ENCODE measurements at regions not wholly inside any gene's neighbourhood (a gene's known extent, or its start where the extent isn't known, plus 50 kb on each side); places are given as distances from the start of the nearest gene placed in this dataset.

DNA sequence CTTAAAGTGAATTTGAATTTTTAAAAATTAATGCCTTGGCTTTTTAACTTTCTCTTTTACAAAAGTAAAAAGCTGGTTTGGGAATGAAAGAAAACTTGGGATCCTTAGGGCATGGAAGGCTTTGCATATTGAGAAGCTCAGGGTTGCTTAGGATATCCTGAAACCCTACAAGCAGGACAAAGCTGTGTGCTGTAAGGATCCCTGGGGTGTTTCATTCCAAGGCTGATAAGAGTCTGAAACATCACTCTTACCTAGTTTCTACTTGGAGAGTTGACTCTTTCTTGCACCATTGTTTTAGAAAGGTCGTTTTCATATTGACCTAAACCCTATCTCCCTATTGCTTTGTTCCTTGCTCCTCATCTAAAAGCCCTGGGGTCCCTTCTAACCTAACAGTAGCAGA is 325.9 kb upstream of the NT5C1B start (continued):
- TF ChIP-seq ZBTB33 (IDR thresholded peaks at IDR 0.05): no peak
- TF ChIP-seq FOXA2 (IDR thresholded peaks at IDR 0.05): no peak
- TF ChIP-seq RAD21 (IDR thresholded peaks at IDR 0.05): no peak
- TF ChIP-seq RXRA (IDR thresholded peaks at IDR 0.05): no peak
- TF ChIP-seq TAF1 (conservative IDR thresholded peaks at IDR 0.05): no peak
- no peak for TF ChIP-seq EGR1 (IDR thresholded peaks at IDR 0.05; ENCODE audit: low read depth in 2 of 2)
- TF ChIP-seq, protein P1, sequence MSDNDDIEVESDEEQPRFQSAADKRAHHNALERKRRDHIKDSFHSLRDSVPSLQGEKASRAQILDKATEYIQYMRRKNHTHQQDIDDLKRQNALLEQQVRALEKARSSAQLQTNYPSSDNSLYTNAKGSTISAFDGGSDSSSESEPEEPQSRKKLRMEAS (IDR thresholded peaks at IDR 0.05): no peak

GRCh38 chr2:18913512-18913911 is 324.1 kb upstream of the NT5C1B start:
- Histone ChIP-seq H3K36me3 (ENCODE audit: control insufficient read depth in 4 of 4, insufficient read depth in 3 of 4, low read depth in 1 of 4, low read length in 3 of 4) (no peaks in the 10 kb centered on the region), H3K27me3 (ENCODE audit: control insufficient read depth in 4 of 4, insufficient read depth in 4 of 4, low read length in 3 of 4) (no peaks in the 10 kb centered on the region), H3K9ac (ENCODE audit: low read depth in 1 of 2, low read length in 2 of 2) (no peak overlapping the region), H3K4me1 (ENCODE audit: control insufficient read depth in 4 of 4, insufficient read depth in 4 of 4, low read length in 3 of 4) (no peaks in the 10 kb centered on the region), H3K27ac (ENCODE audit: low read depth in 1 of 2, low read length in 2 of 2) (no peak overlapping the region), H3K9me3 (ENCODE audit: control insufficient read depth in 4 of 4, low read length in 3 of 4) (no peaks in the 10 kb centered on the region), H3K4me3 (ENCODE audit: low read depth in 1 of 3, low read length in 3 of 3) (no peak overlapping the region)
- no peak for TF ChIP-seq CTCF (IDR thresholded peaks at IDR 0.05; ENCODE audit: low read depth, low read length, missing input control)
- TF ChIP-seq JUND (IDR thresholded peaks at IDR 0.05): no peak
- TF ChIP-seq HNF4G (IDR thresholded peaks at IDR 0.05): no peak
- TF ChIP-seq RXRA (IDR thresholded peaks at IDR 0.05): no peak
- no peak for TF ChIP-seq FOXA1 (IDR thresholded peaks at IDR 0.05)
- TF ChIP-seq ATF3 (IDR thresholded peaks at IDR 0.05): no peak
- TF ChIP-seq GABPA (IDR thresholded peaks at IDR 0.05 in 1 of 2, conservative IDR thresholded peaks at IDR 0.05 in 1 of 2): no peak
- WGBS: 97% methylated on average over 3 of the region's 3 CpGs
- no peak for DNase-seq (ENCODE audit: low spot score)

GRCh38 chr2:18912225-18912888 is 323.0 kb upstream of the NT5C1B start:
- no peaks in the 10 kb centered on the region for H3K9me3 ChIP-seq (ENCODE audit: control insufficient read depth in 4 of 4, low read length in 3 of 4)
- DNase-seq (ENCODE audit: low spot score): no peak
- WGBS: 76% methylated on average over 8 of the region's 8 CpGs
- H3K4me1 ChIP-seq (ENCODE audit: control insufficient read depth in 4 of 4, insufficient read depth in 4 of 4, low read length in 3 of 4): no peaks in the 10 kb centered on the region
- H3K9ac ChIP-seq (ENCODE audit: low read depth in 1 of 2, low read length in 2 of 2): no peak overlapping the region
- TF ChIP-seq YY1 (IDR thresholded peaks at IDR 0.05) (no peak), EGR1 (IDR thresholded peaks at IDR 0.05; ENCODE audit: low read depth in 2 of 2) (no peak), GABPA (IDR thresholded peaks at IDR 0.05 in 1 of 2, conservative IDR thresholded peaks at IDR 0.05 in 1 of 2) (no peak), CTCF (IDR thresholded peaks at IDR 0.05; ENCODE audit: low read depth, low read length, missing input control) (no peak), ZBTB33 (IDR thresholded peaks at IDR 0.05) (no peak)
- no peak overlapping the region for H3K27ac ChIP-seq (ENCODE audit: low read depth in 1 of 2, low read length in 2 of 2)
- H3K36me3 ChIP-seq (ENCODE audit: control insufficient read depth in 4 of 4, insufficient read depth in 3 of 4, low read depth in 1 of 4, low read length in 3 of 4): no peaks in the 10 kb centered on the region
- H3K4me3 ChIP-seq (ENCODE audit: low read depth in 1 of 3, low read length in 3 of 3): no peak overlapping the region
- no peaks in the 10 kb centered on the region for H3K27me3 ChIP-seq (ENCODE audit: control insufficient read depth in 4 of 4, insufficient read depth in 4 of 4, low read length in 3 of 4)

Data from liver (tissue), 8 donors.